ENCODE measurements at regions not wholly inside any gene's neighbourhood (a gene's known extent, or its start where the extent isn't known, plus 50 kb on each side); places are given as distances from the start of the nearest gene placed in this dataset.

GRCh38 chr14:75339059-75339458 is 60.4 kb downstream of the FOS start:
- CTCF ChIA-PET (ENCODE audit: low intra/inter-chr PET ratio): no interaction called here
- Histone ChIP-seq H3K4me3 (no peak overlapping the region), H3K9ac (ENCODE audit: insufficient read depth in 1 of 2, low read depth in 2 of 2, low read length in 2 of 2) (no peak overlapping the region), H3K9me1 (ENCODE audit: control insufficient read depth, insufficient read depth, low read length) (no peaks in the 10 kb centered on the region), H3K27me3 (ENCODE audit: control insufficient read depth in 2 of 2, insufficient read depth in 2 of 2, low read length in 2 of 2) (peaks cover 0 to 12% of the 10 kb centered on the region in 2 experiments; a peak in 4 of 5 replicates), H3K9me3 (replicated peaks; ENCODE audit: control insufficient read depth, insufficient read depth, low read depth, low read length) (no peaks in the 10 kb centered on the region), H3K4me1 (replicated peaks in 1 of 2; ENCODE audit: control insufficient read depth in 2 of 2, insufficient read depth in 2 of 2, low read length in 2 of 2) (peaks cover 3 to 4% of the 10 kb centered on the region in 2 experiments; a peak in 3 of 5 replicates), H2AFZ (ENCODE audit: low read depth, low read length) (no peak overlapping the region), H3K27ac (ENCODE audit: extremely low read depth, low read depth, low read length) (no peak overlapping the region), H3K79me2 (ENCODE audit: control insufficient read depth, insufficient read depth, low read length) (no peaks in the 10 kb centered on the region), H3K4me2 (ENCODE audit: insufficient read depth, low read length) (no peak overlapping the region), H3K36me3 (ENCODE audit: control insufficient read depth, insufficient read depth, low read length) (no peaks in the 10 kb centered on the region), H4K20me1 (replicated peaks; ENCODE audit: control insufficient read depth, insufficient read depth, low read length) (no peaks in the 10 kb centered on the region)
- FAIRE-seq: no peak
- BruUV-seq (replicated peaks): no TSS peak
- TF ChIP-seq SIRT6 (IDR thresholded peaks at IDR 0.05; ENCODE audit: low read depth, low read length) (no peak), ZBTB11 (CRISPR knock-in tag; IDR thresholded peaks at IDR 0.05) (no peak), CEBPZ (IDR thresholded peaks at IDR 0.05; ENCODE audit: borderline replicate concordance, low read depth, low read length) (no peak), TEAD1 (CRISPR knock-in tag; IDR thresholded peaks at IDR 0.05) (no peak), MNT (conservative IDR thresholded peaks at IDR 0.05) (no peak), TRIM24 (IDR thresholded peaks at IDR 0.05) (no peak), NFYB (IDR thresholded peaks at IDR 0.05; ENCODE audit: extremely low read depth, insufficient read length) (no peak), L3MBTL2 (IDR thresholded peaks at IDR 0.05) (no peak), RBM25 (IDR thresholded peaks at IDR 0.05; ENCODE audit: low read depth, low read length, severe bottlenecking) (no peak), CTCF (IDR thresholded peaks at IDR 0.05 in 2 of 3, conservative IDR thresholded peaks at IDR 0.05 in 1 of 3; ENCODE audit: insufficient read depth in 2 of 3, low read depth in 1 of 3, low read length in 3 of 3) (no peak)
- WGBS (ENCODE audit: insufficient coverage, low coverage, missing lambda C conversion rate): 3% methylated on average over 4 of the region's 4 CpGs
- POLR2A ChIA-PET: no interaction called here
- intact Hi-C loops (cut with micrococcal nuclease): no loop called here
- no peak for DNase-seq (ENCODE audit: extremely low read depth in 1 of 4, low spot score in 3 of 4)
- no peak for ATAC-seq
- in situ Hi-C loops (cut with MboI): no loop called here
